ENCODE measurements at regions not wholly inside any gene's neighbourhood (a gene's known extent, or its start where the extent isn't known, plus 50 kb on each side); places are given as distances from the start of the nearest gene placed in this dataset.
A peak's percentile ranks its signal among the peaks of the same experiment; 100 is the strongest.

GRCh38 chr15:93246266-93247242, 157.5 kb upstream of the RGMA start:
- ATAC-seq (replicated peaks in 1 of 2) (no peak), DNase-seq (no peak)
- Mint-ChIP-seq H3K27me3 (ENCODE audit: low read depth) (peaks cover 7% of the 10 kb centered on the region), H3K36me3 (ENCODE audit: insufficient read depth in 2 of 2) (no peaks in the 10 kb centered on the region), H3K4me3 (no peak overlapping the region), H3K27ac (no peak overlapping the region), H3K9me3 (no peaks in the 10 kb centered on the region), H3K4me1 (ENCODE audit: low read depth) (no peaks in the 10 kb centered on the region)

- Mint-ChIP-seq H3K36me3 (ENCODE audit: insufficient read depth in 2 of 2) (no peaks in the 10 kb centered on the region), H3K27me3 (ENCODE audit: low read depth) (peaks cover 7% of the 10 kb centered on the region), H3K9me3 (no peaks in the 10 kb centered on the region), H3K4me3 (no peak overlapping the region), H3K4me1 (ENCODE audit: low read depth) (no peaks in the 10 kb centered on the region), H3K27ac (no peak overlapping the region)
- DNase-seq (no peak), ATAC-seq (replicated peaks in 1 of 2) (no peak)
Observed at GRCh38 chr15:93245661-93246042, 156.6 kb upstream of the RGMA start.

GRCh38 chr15:93244696-93245660, 156.0 kb upstream of the RGMA start:
- no peak overlapping the region for H3K27ac Mint-ChIP-seq
- H3K4me3 Mint-ChIP-seq, result no peak overlapping the region
- peaks cover 7% of the 10 kb centered on the region for H3K27me3 Mint-ChIP-seq (ENCODE audit: low read depth)
- H3K4me1 Mint-ChIP-seq (ENCODE audit: low read depth), result no peaks in the 10 kb centered on the region
- H3K36me3 Mint-ChIP-seq (ENCODE audit: insufficient read depth in 2 of 2), result no peaks in the 10 kb centered on the region
- ATAC-seq (replicated peaks in 1 of 2) (no peak), DNase-seq (no peak)
- no peaks in the 10 kb centered on the region for H3K9me3 Mint-ChIP-seq

- H3K27ac Mint-ChIP-seq, result no peak overlapping the region
- no peaks in the 10 kb centered on the region for H3K36me3 Mint-ChIP-seq (ENCODE audit: insufficient read depth in 2 of 2)
- H3K4me1 Mint-ChIP-seq (ENCODE audit: low read depth), result no peaks in the 10 kb centered on the region
- ATAC-seq (replicated peaks in 1 of 2) (no peak), DNase-seq (no peak)
- H3K27me3 Mint-ChIP-seq (ENCODE audit: low read depth), result peaks cover 7% of the 10 kb centered on the region
- H3K4me3 Mint-ChIP-seq, result no peak overlapping the region
- no peaks in the 10 kb centered on the region for H3K9me3 Mint-ChIP-seq
Observed at GRCh38 chr15:93243573-93243972, 154.6 kb upstream of the RGMA start.

GRCh38 chr15:93241696-93242585, 152.9 kb upstream of the RGMA start:
- H3K27ac Mint-ChIP-seq, result no peak overlapping the region
- H3K4me1 Mint-ChIP-seq (ENCODE audit: low read depth), result no peaks in the 10 kb centered on the region
- no peak overlapping the region for H3K4me3 Mint-ChIP-seq
- no peaks in the 10 kb centered on the region for H3K36me3 Mint-ChIP-seq (ENCODE audit: insufficient read depth in 2 of 2)
- DNase-seq (no peak), ATAC-seq (replicated peaks in 1 of 2) (no peak)
- H3K27me3 Mint-ChIP-seq (ENCODE audit: low read depth), result no peaks in the 10 kb centered on the region
- H3K9me3 Mint-ChIP-seq, result peaks cover 2 to 3% of the 10 kb centered on the region in 2 donors

- H3K36me3 Mint-ChIP-seq (ENCODE audit: insufficient read depth in 2 of 2), result no peaks in the 10 kb centered on the region
Observed at GRCh38 chr15:93239993-93240392, 151.0 kb upstream of the RGMA start.

GRCh38 chr15:93239591-93239990, 150.6 kb upstream of the RGMA start:
- ATAC-seq (replicated peaks in 1 of 2) (no peak), DNase-seq (no peak)
- no peak overlapping the region for H3K27ac Mint-ChIP-seq
- peaks cover 11% of the 10 kb centered on the region for H3K4me1 Mint-ChIP-seq (ENCODE audit: low read depth)
- H3K4me3 Mint-ChIP-seq, result no peak overlapping the region
- H3K36me3 Mint-ChIP-seq (ENCODE audit: insufficient read depth in 2 of 2), result no peaks in the 10 kb centered on the region
- peaks cover 2 to 3% of the 10 kb centered on the region in 2 donors for H3K9me3 Mint-ChIP-seq
- peaks cover 10% of the 10 kb centered on the region for H3K27me3 Mint-ChIP-seq (ENCODE audit: low read depth)

More at GRCh38 chr15:93239993-93240392, 151.0 kb upstream of the RGMA start:
- Mint-ChIP-seq H3K27ac (no peak overlapping the region), H3K27me3 (ENCODE audit: low read depth) (peaks cover 10% of the 10 kb centered on the region), H3K4me3 (no peak overlapping the region), H3K9me3 (peaks cover 2 to 3% of the 10 kb centered on the region in 2 donors), H3K4me1 (ENCODE audit: low read depth) (peaks cover 11% of the 10 kb centered on the region)
- no peak for DNase-seq
- no peak for ATAC-seq (replicated peaks in 1 of 2)

GRCh38 chr15:93238641-93239040, 149.6 kb upstream of the RGMA start:
- DNase-seq, result no peak
- Mint-ChIP-seq H3K36me3 (ENCODE audit: insufficient read depth in 2 of 2) (no peaks in the 10 kb centered on the region), H3K9me3 (peaks cover 2 to 3% of the 10 kb centered on the region in 2 donors), H3K27ac (no peak overlapping the region), H3K4me3 (no peak overlapping the region), H3K4me1 (ENCODE audit: low read depth) (peaks cover 11% of the 10 kb centered on the region), H3K27me3 (ENCODE audit: low read depth) (peaks cover 10% of the 10 kb centered on the region)
- no peak for ATAC-seq (replicated peaks in 1 of 2)

GRCh38 chr15:93235926-93236780, 147.1 kb upstream of the RGMA start:
- H3K27ac Mint-ChIP-seq, result no peak overlapping the region
- H3K36me3 Mint-ChIP-seq (ENCODE audit: insufficient read depth in 2 of 2), result no peaks in the 10 kb centered on the region
- peaks cover 2 to 3% of the 10 kb centered on the region in 2 donors for H3K9me3 Mint-ChIP-seq
- H3K4me1 Mint-ChIP-seq (ENCODE audit: low read depth), result peaks cover 21% of the 10 kb centered on the region
- H3K4me3 Mint-ChIP-seq, result peak overlapping the region; percentile 56 to 75
- peaks cover 12% of the 10 kb centered on the region for H3K27me3 Mint-ChIP-seq (ENCODE audit: low read depth)
- ATAC-seq (replicated peaks in 1 of 2) (peak; percentile 44 to 45), DNase-seq (no peak)

- peaks cover 21% of the 10 kb centered on the region for H3K27me3 Mint-ChIP-seq (ENCODE audit: low read depth)
- H3K36me3 Mint-ChIP-seq (ENCODE audit: insufficient read depth in 2 of 2), result no peaks in the 10 kb centered on the region
- peaks cover 2 to 3% of the 10 kb centered on the region in 2 donors for H3K9me3 Mint-ChIP-seq
- DNase-seq (no peak), ATAC-seq (replicated peaks in 1 of 2) (no peak)
- no peak overlapping the region for H3K4me3 Mint-ChIP-seq
- H3K27ac Mint-ChIP-seq, result peak overlapping the region; percentile 59
- peaks cover 21% of the 10 kb centered on the region for H3K4me1 Mint-ChIP-seq (ENCODE audit: low read depth)
Observed at GRCh38 chr15:93235269-93235668, 146.3 kb upstream of the RGMA start.

- H3K27ac Mint-ChIP-seq, result no peak overlapping the region
- H3K27me3 Mint-ChIP-seq (ENCODE audit: low read depth), result peaks cover 29% of the 10 kb centered on the region
- peaks cover 21% of the 10 kb centered on the region for H3K4me1 Mint-ChIP-seq (ENCODE audit: low read depth)
- H3K36me3 Mint-ChIP-seq (ENCODE audit: insufficient read depth in 2 of 2), result no peaks in the 10 kb centered on the region
- no peak for DNase-seq
- no peak for ATAC-seq (replicated peaks in 1 of 2)
- H3K4me3 Mint-ChIP-seq, result no peak overlapping the region
- peaks cover 2 to 3% of the 10 kb centered on the region in 2 donors for H3K9me3 Mint-ChIP-seq
Observed at GRCh38 chr15:93233710-93234109, 144.7 kb upstream of the RGMA start.
